CD14-positive monocyte (primary cell): ENCODE measurements at regions not wholly inside any gene's neighbourhood (a gene's known extent, or its start where the extent isn't known, plus 50 kb on each side); places are given as distances from the start of the nearest gene placed in this dataset.

Experiments used
- DNase-seq, 3 donors: peaks; one replicate each; pipeline ENCODE4 v3.0.0-alpha.2; 2011 to 2022
- H2AFZ ChIP-seq: 2 replicates; pipeline ENCODE4 v1.6.0; 2012; ENCODE audit warnings: mild to moderate bottlenecking, low read depth, low read length, inconsistent platforms; ENCODE audit not compliant: insufficient read depth, poor library complexity, severe bottlenecking
- H3K27ac ChIP-seq, 2 donors: 1 replicate in 1 of 2; 2 replicates in 1 of 2; pipeline ENCODE4 v1.5.1; 2012 to 2013; ENCODE audit warnings: low read length in 2 of 2, control low read depth in 1 of 2, inconsistent platforms in 1 of 2, low read depth in 1 of 2, mild to moderate bottlenecking in 1 of 2
- H3K27me3 ChIP-seq, 2 donors: one replicate each; pipeline versions ENCODE4 v1.6.0 to v1.6.1; 2011 to 2013; ENCODE audit warnings: low read length in 2 of 2; ENCODE audit not compliant: control insufficient read depth in 2 of 2, insufficient read depth in 2 of 2
- H3K36me3 ChIP-seq, 2 donors: replicated peaks in 1 of 2; 1 replicate in 1 of 2; 2 replicates in 1 of 2; pipeline versions ENCODE4 v1.5.1 to v1.6.1; 2012 to 2013; ENCODE audit warnings: low read length in 2 of 2, control low read depth in 1 of 2, inconsistent platforms in 1 of 2, mild to moderate bottlenecking in 1 of 2; ENCODE audit not compliant: insufficient read depth in 2 of 2, control insufficient read depth in 1 of 2
- H3K4me1 ChIP-seq, 2 donors: 1 replicate in 1 of 2; 2 replicates in 1 of 2; pipeline versions ENCODE4 v1.5.1 to v1.6.1; 2012 to 2013; ENCODE audit warnings: low read length in 2 of 2, control low read depth in 1 of 2, inconsistent platforms in 1 of 2, mild to moderate bottlenecking in 1 of 2, moderate library complexity in 1 of 2; ENCODE audit not compliant: insufficient read depth in 2 of 2, control insufficient read depth in 1 of 2
- H3K4me2 ChIP-seq: replicated peaks from 2 replicates; pipeline ENCODE3; 2012; ENCODE audit warnings: low read length, moderate library complexity, mild to moderate bottlenecking; ENCODE audit not compliant: poor library complexity, severe bottlenecking; ENCODE audit errors: extremely low read depth
- H3K4me3 ChIP-seq, 3 experiments: fragments of 200-600 bp in 1 of 3; sonication (generic) in 1 of 3; replicated peaks in 1 of 3; 1 replicate in 2 of 3; 2 replicates in 1 of 3; pipeline ENCODE4 v1.5.1; 2011 to 2013; ENCODE audit warnings: low read length in 3 of 3, mild to moderate bottlenecking in 3 of 3, control low read depth in 2 of 3, low read depth in 2 of 3, inconsistent platforms in 1 of 3, moderate library complexity in 1 of 3
- H3K79me2 ChIP-seq: 2 replicates; pipeline ENCODE4 v1.6.0; 2012; ENCODE audit warnings: mild to moderate bottlenecking, control low read depth, inconsistent platforms, low read length, moderate library complexity; ENCODE audit not compliant: insufficient read depth
- H3K9ac ChIP-seq: 2 replicates; pipeline ENCODE4 v1.6.0; 2017; ENCODE audit warnings: low read length, mild to moderate bottlenecking; ENCODE audit not compliant: insufficient read depth, poor library complexity, severe bottlenecking
- H3K9me3 ChIP-seq, 2 donors: replicated peaks in 1 of 2; 1 replicate in 1 of 2; 2 replicates in 1 of 2; pipeline versions ENCODE4 v1.5.1 to v1.6.1; 2012 to 2013; ENCODE audit warnings: low read length in 2 of 2, control low read depth in 1 of 2; ENCODE audit not compliant: control insufficient read depth in 1 of 2, insufficient read depth in 1 of 2
- H4K20me1 ChIP-seq: 2 replicates; pipeline ENCODE4 v1.6.0; 2012; ENCODE audit warnings: mild to moderate bottlenecking, low read length, control low read depth, moderate library complexity; ENCODE audit not compliant: insufficient read depth
- H3K27ac Mint-ChIP-seq, 7 donors: one replicate each; pipeline ENCODE4 v1.8.0; 2020; ENCODE audit warnings: mild to moderate bottlenecking in 7 of 7, mixed read lengths in 7 of 7, moderate library complexity in 6 of 7, inconsistent platforms in 2 of 7
- H3K27me3 Mint-ChIP-seq, 3 donors: one replicate each; pipeline ENCODE4 v1.8.0; 2021 to 2022; ENCODE audit warnings: low read depth in 3 of 3, mild to moderate bottlenecking in 3 of 3, mixed read lengths in 3 of 3, moderate library complexity in 3 of 3, inconsistent platforms in 1 of 3
- H3K36me3 Mint-ChIP-seq, 2 donors: one replicate each; pipeline ENCODE4 v1.8.0; 2020; ENCODE audit warnings: mixed read lengths in 2 of 2, inconsistent platforms in 1 of 2, mild to moderate bottlenecking in 1 of 2
- H3K4me1 Mint-ChIP-seq: one replicate; pipeline ENCODE4 v1.8.0; 2020; ENCODE audit warnings: mild to moderate bottlenecking, mixed read lengths
- H3K4me3 Mint-ChIP-seq, 2 donors: one replicate each; pipeline ENCODE4 v1.8.0; 2020; ENCODE audit warnings: mild to moderate bottlenecking in 2 of 2, mixed read lengths in 2 of 2, moderate library complexity in 1 of 2
- H3K9me3 Mint-ChIP-seq, 7 donors: one replicate each; pipeline ENCODE4 v1.8.0; 2020 to 2022; ENCODE audit warnings: mixed read lengths in 7 of 7, mild to moderate bottlenecking in 6 of 7, moderate library complexity in 6 of 7, inconsistent platforms in 2 of 7
- WGBS: methylation state at CpG from one replicate; pipeline ENCODE4 v1.1.5; 2013; ENCODE audit warnings: missing lambda C conversion rate; ENCODE audit not compliant: insufficient coverage; 5-methylcytosine and 5-hydroxymethylcytosine counted together
- intact Hi-C, 2 donors: fragments of 100-400 bp; cut with micrococcal nuclease; formaldehyde crosslinking; loops; one replicate each; pipeline versions ENCODE4 v1.15.0 to v1.15.1; 2023
- TF ChIP-seq, protein P1 (sequence below): fragments of 200-600 bp; IDR thresholded peaks from one replicate; pipeline ENCODE4 v1.8.0; 2022; ENCODE audit warnings: antibody characterized with exemption, mild to moderate bottlenecking

DNA sequence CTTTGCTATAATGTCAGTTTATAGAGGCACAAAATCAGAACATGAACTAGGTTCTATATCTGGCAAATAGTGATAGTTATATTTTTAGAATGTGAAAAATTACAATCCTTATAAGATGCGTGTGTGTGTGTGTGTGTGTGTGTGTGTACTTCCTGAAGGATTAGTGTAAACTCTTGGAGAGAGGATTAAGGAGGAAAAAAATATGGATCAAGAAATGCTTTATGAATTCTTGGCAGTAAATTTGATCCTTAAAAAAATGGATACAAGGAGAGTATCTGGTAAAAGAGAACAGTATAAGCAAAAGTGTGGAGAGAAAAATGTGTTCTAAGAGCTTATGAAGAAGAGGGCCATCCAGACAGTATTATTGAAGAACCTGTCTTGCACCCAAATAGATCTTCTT, 484.3 kb downstream of the ADRA2A start:
- H3K4me1 Mint-ChIP-seq: no peaks in the 10 kb centered on the region
- no peak overlapping the region for H3K4me3 Mint-ChIP-seq
- intact Hi-C loops: no loop called here

DNA sequence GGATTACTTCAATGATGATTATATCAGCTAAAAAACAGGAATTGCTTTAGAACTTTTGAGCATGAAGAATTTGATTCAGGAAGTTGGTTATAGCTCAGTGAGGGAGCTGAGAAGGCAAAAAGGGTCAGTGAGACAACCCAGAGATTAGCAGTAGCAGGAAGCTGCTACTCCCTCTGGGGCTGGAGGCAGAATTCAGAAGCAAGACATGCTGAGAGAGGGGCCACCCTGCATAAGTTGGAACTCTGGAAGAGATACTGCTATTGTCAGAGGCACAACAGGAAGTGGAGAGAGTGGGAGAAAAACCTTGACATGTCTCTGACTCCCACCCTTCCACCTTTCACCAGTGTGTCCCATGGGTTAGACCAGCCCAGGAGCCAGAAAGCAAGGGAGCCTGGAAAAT, 488.7 kb downstream of the ADRA2A start:
- H3K9me3 ChIP-seq: no peaks in the 10 kb centered on the region
- intact Hi-C loops: no loop called here
- no peaks in the 10 kb centered on the region for H3K4me1 ChIP-seq
- peaks cover 2 to 3% (median 2%) of the 10 kb centered on the region in 3 donors for H3K27me3 Mint-ChIP-seq
- no peaks in the 10 kb centered on the region for H3K36me3 ChIP-seq
- peaks cover 0 to 3% (median 0%) of the 10 kb centered on the region in 7 donors for H3K9me3 Mint-ChIP-seq
- H3K79me2 ChIP-seq: no peaks in the 10 kb centered on the region
- H3K9ac ChIP-seq: no peak overlapping the region
- no peak overlapping the region for H3K4me3 ChIP-seq
- TF ChIP-seq, protein P1, sequence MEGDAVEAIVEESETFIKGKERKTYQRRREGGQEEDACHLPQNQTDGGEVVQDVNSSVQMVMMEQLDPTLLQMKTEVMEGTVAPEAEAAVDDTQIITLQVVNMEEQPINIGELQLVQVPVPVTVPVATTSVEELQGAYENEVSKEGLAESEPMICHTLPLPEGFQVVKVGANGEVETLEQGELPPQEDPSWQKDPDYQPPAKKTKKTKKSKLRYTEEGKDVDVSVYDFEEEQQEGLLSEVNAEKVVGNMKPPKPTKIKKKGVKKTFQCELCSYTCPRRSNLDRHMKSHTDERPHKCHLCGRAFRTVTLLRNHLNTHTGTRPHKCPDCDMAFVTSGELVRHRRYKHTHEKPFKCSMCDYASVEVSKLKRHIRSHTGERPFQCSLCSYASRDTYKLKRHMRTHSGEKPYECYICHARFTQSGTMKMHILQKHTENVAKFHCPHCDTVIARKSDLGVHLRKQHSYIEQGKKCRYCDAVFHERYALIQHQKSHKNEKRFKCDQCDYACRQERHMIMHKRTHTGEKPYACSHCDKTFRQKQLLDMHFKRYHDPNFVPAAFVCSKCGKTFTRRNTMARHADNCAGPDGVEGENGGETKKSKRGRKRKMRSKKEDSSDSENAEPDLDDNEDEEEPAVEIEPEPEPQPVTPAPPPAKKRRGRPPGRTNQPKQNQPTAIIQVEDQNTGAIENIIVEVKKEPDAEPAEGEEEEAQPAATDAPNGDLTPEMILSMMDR: no peak
- no peak overlapping the region for H3K27ac Mint-ChIP-seq
- no peaks in the 10 kb centered on the region for H3K4me1 Mint-ChIP-seq
- no peaks in the 10 kb centered on the region for H3K27me3 ChIP-seq
- H2AFZ ChIP-seq: no peak overlapping the region
- H3K27ac ChIP-seq: no peak overlapping the region
- no peak overlapping the region for H3K4me2 ChIP-seq
- no peak for DNase-seq
- H3K4me3 Mint-ChIP-seq: no peak overlapping the region
- no peaks in the 10 kb centered on the region for H4K20me1 ChIP-seq
- no peaks in the 10 kb centered on the region for H3K36me3 Mint-ChIP-seq

More for the DNA sequence above, 484.3 kb downstream of the ADRA2A start:
- Histone ChIP-seq H3K4me1 (no peaks in the 10 kb centered on the region), H3K9me3 (no peaks in the 10 kb centered on the region), H3K4me3 (no peak overlapping the region), H3K27ac (no peak overlapping the region), H3K27me3 (no peaks in the 10 kb centered on the region), H3K4me2 (no peak overlapping the region), H3K9ac (no peak overlapping the region), H4K20me1 (no peaks in the 10 kb centered on the region), H3K79me2 (no peaks in the 10 kb centered on the region), H2AFZ (no peak overlapping the region), H3K36me3 (no peaks in the 10 kb centered on the region)
- WGBS: 100% methylated on average over 1 of the region's 1 CpG
- H3K9me3 Mint-ChIP-seq: peaks cover 0 to 1% (median 0%) of the 10 kb centered on the region in 7 donors
- DNase-seq: no peak
- TF ChIP-seq, protein P1: no peak
- no peak overlapping the region for H3K27ac Mint-ChIP-seq
- peaks cover 0 to 2% (median 0%) of the 10 kb centered on the region in 3 donors for H3K27me3 Mint-ChIP-seq
- H3K36me3 Mint-ChIP-seq: no peaks in the 10 kb centered on the region
